Left lung (tissue), 4 donors: ENCODE measurements at regions not wholly inside any gene's neighbourhood (a gene's known extent, or its start where the extent isn't known, plus 50 kb on each side); places are given as distances from the start of the nearest gene placed in this dataset.

Experiments used
- ATAC-seq: fragments of 200-7000 bp; cut with Tn5 transposase; one replicate; pipeline ENCODE4 v1.9.1; 2020; ENCODE audit warnings: moderate library complexity
- DNase-seq, 4 donors: peaks; one replicate each; pipeline ENCODE4 v3.0.0-alpha.2; 2013 to 2020
- H3K27ac ChIP-seq, 2 donors: fragments of 200-600 bp; sonication (generic) in 1 of 2; one replicate each; pipeline versions ENCODE4 v1.5.0 to v1.8.0; 2020 to 2021
- H3K27me3 ChIP-seq, 2 donors: fragments of 200-600 bp; sonication (generic) in 1 of 2; one replicate each; pipeline versions ENCODE4 v1.5.0 to v1.8.0; 2020 to 2021
- H3K36me3 ChIP-seq, 2 donors: fragments of 200-600 bp; sonication (generic) in 1 of 2; one replicate each; pipeline versions ENCODE4 v1.5.0 to v1.8.0; 2020 to 2021
- H3K4me1 ChIP-seq, 2 donors: fragments of 200-600 bp; one replicate each; pipeline ENCODE4 v1.8.0; 2021
- H3K4me3 ChIP-seq, 2 donors: fragments of 200-600 bp; sonication (generic) in 1 of 2; one replicate each; pipeline versions ENCODE4 v1.5.0 to v1.8.0; 2020 to 2021; ENCODE audit warnings: mild to moderate bottlenecking in 1 of 2
- H3K9me3 ChIP-seq, 2 donors: fragments of 200-600 bp; sonication (generic) in 1 of 2; one replicate each; pipeline versions ENCODE4 v1.5.0 to v1.8.0; 2020 to 2021
- intact Hi-C, 2 donors: fragments of 100-400 bp; cut with DNase I; formaldehyde crosslinking; loops; one replicate each; pipeline versions ENCODE4 v1.11.2 to v1.14.2; 2022
- TF ChIP-seq, protein P1 (sequence below), 2 donors: fragments of 200-600 bp; sonication (generic) in 1 of 2; IDR thresholded peaks; one replicate each; pipeline versions ENCODE4 v1.5.0 to v1.8.0; 2021; ENCODE audit warnings: antibody characterized with exemption in 2 of 2
- donor health status: DM: no; HTN: yes; CAD: no.
- donor health status: DM: no; HTN: no; CAD: no.

DNA sequence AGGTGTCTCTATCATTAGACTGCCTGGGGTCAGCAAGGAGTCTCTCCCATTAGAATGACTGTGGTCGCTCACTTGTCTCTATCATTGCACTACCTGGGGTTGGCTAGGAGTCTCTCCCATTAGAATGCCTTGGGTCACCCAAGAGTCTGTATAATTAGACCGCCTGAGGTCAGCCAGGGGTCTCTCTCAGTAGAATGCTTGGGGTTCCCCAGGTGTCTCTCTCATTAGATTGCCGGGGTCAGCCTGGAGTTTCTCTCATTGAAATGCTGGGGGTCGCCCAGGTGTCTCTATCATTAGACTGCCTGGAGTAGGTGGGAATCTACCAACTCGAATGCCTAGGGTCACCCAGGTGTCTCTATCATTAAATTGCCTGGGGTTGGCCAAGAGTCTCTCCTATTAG is 2231.6 kb downstream of the TP53TG3F start:
- no peak for DNase-seq
- intact Hi-C loops, result no loop called here

DNA sequence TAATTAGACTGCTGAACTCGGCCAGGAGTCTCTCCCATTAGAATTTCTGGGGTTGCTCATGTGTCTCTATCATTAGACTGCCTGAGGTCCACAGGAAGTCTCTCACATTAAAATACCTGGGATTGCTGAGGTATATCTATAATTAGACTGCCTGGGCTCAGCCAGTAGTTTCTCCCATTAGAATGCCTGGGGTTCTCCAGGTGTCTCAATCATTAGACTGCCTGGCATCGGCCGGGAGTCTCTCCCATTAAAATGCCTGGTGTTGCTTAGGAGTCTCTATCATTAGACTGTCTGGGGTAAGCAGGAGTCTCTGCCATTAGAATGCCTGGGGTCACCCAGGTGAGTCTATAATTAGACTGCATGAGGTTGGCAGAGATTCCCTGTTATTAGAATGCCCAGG is 2233.4 kb downstream of the TP53TG3F start:
- H3K9me3 ChIP-seq, result peaks cover 0 to 95% of the 10 kb centered on the region in 2 donors
- intact Hi-C loops, result no loop called here

More for the DNA sequence above, 2231.6 kb downstream of the TP53TG3F start:
- ATAC-seq, result no peak
- Histone ChIP-seq H3K4me3 (no peak overlapping the region), H3K9me3 (peaks cover 0 to 99% of the 10 kb centered on the region in 2 donors), H3K36me3 (no peaks in the 10 kb centered on the region), H3K27ac (no peak overlapping the region), H3K4me1 (no peaks in the 10 kb centered on the region), H3K27me3 (no peaks in the 10 kb centered on the region)
- TF ChIP-seq, protein P1, sequence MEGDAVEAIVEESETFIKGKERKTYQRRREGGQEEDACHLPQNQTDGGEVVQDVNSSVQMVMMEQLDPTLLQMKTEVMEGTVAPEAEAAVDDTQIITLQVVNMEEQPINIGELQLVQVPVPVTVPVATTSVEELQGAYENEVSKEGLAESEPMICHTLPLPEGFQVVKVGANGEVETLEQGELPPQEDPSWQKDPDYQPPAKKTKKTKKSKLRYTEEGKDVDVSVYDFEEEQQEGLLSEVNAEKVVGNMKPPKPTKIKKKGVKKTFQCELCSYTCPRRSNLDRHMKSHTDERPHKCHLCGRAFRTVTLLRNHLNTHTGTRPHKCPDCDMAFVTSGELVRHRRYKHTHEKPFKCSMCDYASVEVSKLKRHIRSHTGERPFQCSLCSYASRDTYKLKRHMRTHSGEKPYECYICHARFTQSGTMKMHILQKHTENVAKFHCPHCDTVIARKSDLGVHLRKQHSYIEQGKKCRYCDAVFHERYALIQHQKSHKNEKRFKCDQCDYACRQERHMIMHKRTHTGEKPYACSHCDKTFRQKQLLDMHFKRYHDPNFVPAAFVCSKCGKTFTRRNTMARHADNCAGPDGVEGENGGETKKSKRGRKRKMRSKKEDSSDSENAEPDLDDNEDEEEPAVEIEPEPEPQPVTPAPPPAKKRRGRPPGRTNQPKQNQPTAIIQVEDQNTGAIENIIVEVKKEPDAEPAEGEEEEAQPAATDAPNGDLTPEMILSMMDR (IDR thresholded peaks at IDR 0.05), result no peak

DNA sequence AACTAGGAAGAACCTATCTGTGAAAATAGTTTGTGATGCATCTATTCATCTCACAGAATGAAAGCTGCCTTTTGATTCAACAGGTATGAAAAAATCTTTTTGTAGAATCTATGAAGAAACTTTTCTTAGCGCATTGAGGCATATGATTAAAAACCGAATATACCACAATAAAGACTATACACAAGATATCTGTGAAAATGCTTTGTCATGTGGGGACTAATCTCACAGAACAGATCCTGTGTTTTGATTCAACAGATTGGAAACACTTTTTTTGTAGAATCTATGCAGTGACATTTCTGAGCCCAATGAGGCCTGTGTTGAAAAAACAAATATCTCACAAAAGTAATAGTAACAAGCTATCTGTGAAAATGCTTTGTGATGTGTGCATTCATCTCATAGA is 2247.5 kb downstream of the TP53TG3F start:
- TF ChIP-seq, protein P1 (IDR thresholded peaks at IDR 0.05), result no peak
- intact Hi-C loops, result no loop called here
- Histone ChIP-seq H3K36me3 (no peaks in the 10 kb centered on the region), H3K27me3 (no peaks in the 10 kb centered on the region), H3K4me1 (no peaks in the 10 kb centered on the region), H3K27ac (no peak overlapping the region), H3K9me3 (peaks cover 0 to 57% of the 10 kb centered on the region in 2 donors), H3K4me3 (no peak overlapping the region)
- DNase-seq, result no peak
- no peak for ATAC-seq

More for the DNA sequence above, 2233.4 kb downstream of the TP53TG3F start:
- DNase-seq, result no peak
- Histone ChIP-seq H3K27ac (no peak overlapping the region), H3K4me3 (no peak overlapping the region), H3K27me3 (no peaks in the 10 kb centered on the region), H3K36me3 (no peaks in the 10 kb centered on the region), H3K4me1 (no peaks in the 10 kb centered on the region)
- TF ChIP-seq, protein P1 (IDR thresholded peaks at IDR 0.05), result no peak
- ATAC-seq, result no peak

DNA sequence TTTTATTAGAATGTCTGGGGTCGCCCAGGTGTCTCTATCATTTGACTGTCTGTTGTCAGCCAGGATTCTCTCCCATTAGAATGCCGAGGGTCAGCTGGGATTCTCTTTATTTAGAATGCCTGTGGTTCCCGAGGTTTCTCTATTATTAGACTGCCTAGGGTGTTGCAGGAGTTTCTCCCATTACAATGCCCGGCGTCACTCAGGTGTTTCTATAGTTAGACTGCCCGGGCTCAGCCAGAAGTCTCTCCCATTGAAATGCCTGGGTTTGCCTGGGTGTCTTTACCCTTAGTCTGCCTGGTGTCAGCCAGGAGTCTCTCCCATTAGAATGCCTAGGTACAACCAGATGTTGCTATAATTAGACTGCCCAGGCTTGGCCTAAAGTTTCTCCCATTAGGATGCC is 2252.0 kb downstream of the TP53TG3F start:
- no peaks in the 10 kb centered on the region for H3K4me1 ChIP-seq
- intact Hi-C loops, result no loop called here
- H3K36me3 ChIP-seq, result no peaks in the 10 kb centered on the region
- H3K9me3 ChIP-seq, result peaks cover 0 to 72% of the 10 kb centered on the region in 2 donors
- H3K27me3 ChIP-seq, result no peaks in the 10 kb centered on the region
- H3K4me3 ChIP-seq, result no peak overlapping the region
- DNase-seq (no peak), ATAC-seq (no peak)
- TF ChIP-seq, protein P1 (IDR thresholded peaks at IDR 0.05), result no peak
- H3K27ac ChIP-seq, result no peak overlapping the region

DNA sequence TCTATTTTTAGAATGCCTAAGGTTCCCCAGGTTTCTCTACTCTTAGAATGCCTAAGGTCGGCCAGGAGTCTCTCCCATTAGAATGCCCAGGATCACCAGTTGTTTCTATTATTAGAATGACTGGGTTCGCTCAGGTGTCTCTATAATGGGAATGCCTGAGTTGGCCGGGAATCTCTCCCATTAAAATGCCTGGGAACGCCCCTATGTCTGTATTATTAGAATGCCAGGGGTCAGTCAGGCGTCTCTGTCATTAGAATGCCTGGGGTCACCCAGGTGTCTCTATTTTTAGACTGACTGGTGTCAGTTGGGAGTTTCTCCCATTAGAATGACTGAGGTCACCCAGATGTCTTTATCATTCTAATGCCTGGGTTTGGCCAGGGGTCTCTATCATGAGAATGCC is 2252.5 kb downstream of the TP53TG3F start:
- ATAC-seq (no peak), DNase-seq (no peak)
- intact Hi-C loops, result no loop called here
- Histone ChIP-seq H3K4me1 (no peaks in the 10 kb centered on the region), H3K36me3 (no peaks in the 10 kb centered on the region), H3K27me3 (no peaks in the 10 kb centered on the region), H3K27ac (no peak overlapping the region), H3K4me3 (no peak overlapping the region), H3K9me3 (peaks cover 0 to 68% of the 10 kb centered on the region in 2 donors)
- TF ChIP-seq, protein P1 (IDR thresholded peaks at IDR 0.05), result no peak
